Neural progenitor cell (in vitro differentiated cells): ENCODE measurements at regions not wholly inside any gene's neighbourhood (a gene's known extent, or its start where the extent isn't known, plus 50 kb on each side); places are given as distances from the start of the nearest gene placed in this dataset.
A peak's percentile ranks its signal among the peaks of the same experiment; 100 is the strongest.

Source experiments
- DNase-seq: peaks from one replicate; pipeline ENCODE4 v3.0.0-alpha.2; 2016; ENCODE audit warnings: low spot score
- H2AFZ ChIP-seq: fragments of 200-600 bp; sonication (generic); replicated peaks from 2 replicates; pipeline ENCODE4 v1.6.1; 2016; ENCODE audit warnings: antibody characterized with exemption
- H3F3A ChIP-seq: fragments of 200-600 bp; sonication (generic); 2 replicates; pipeline ENCODE4 v1.6.1; 2016; ENCODE audit warnings: antibody characterized with exemption, low read depth
- H3K27ac ChIP-seq: fragments of 200-600 bp; sonication (generic); 2 replicates; pipeline ENCODE4 v1.5.1; 2016; ENCODE audit warnings: mild to moderate bottlenecking
- H3K27me3 ChIP-seq: fragments of 200-600 bp; sonication (generic); 2 replicates; pipeline ENCODE4 v1.6.1; 2016; ENCODE audit warnings: mild to moderate bottlenecking, moderate library complexity
- H3K36me3 ChIP-seq: fragments of 200-600 bp; sonication (generic); 2 replicates; pipeline ENCODE4 v1.5.1; 2016
- H3K4me1 ChIP-seq: fragments of 200-600 bp; sonication (generic); 2 replicates; pipeline ENCODE4 v1.6.1; 2016; ENCODE audit warnings: mixed run types
- H3K4me2 ChIP-seq: fragments of 200-600 bp; sonication (generic); 2 replicates; pipeline ENCODE4 v1.6.1; 2016
- H3K4me3 ChIP-seq: fragments of 200-600 bp; sonication (generic); 2 replicates; pipeline ENCODE4 v1.5.1; 2016
- H3K79me2 ChIP-seq: fragments of 200-600 bp; sonication (generic); 2 replicates; pipeline ENCODE4 v1.6.1; 2016; ENCODE audit warnings: low read depth
- H3K9ac ChIP-seq: fragments of 200-600 bp; sonication (generic); 2 replicates; pipeline ENCODE4 v1.6.1; 2016
- H3K9me3 ChIP-seq: fragments of 200-600 bp; sonication (generic); 2 replicates; pipeline ENCODE4 v1.5.1; 2016; ENCODE audit warnings: low read depth
- H4K20me1 ChIP-seq: fragments of 200-600 bp; sonication (generic); 2 replicates; pipeline ENCODE4 v1.6.1; 2016; ENCODE audit warnings: low read depth
- H3K27ac Mint-ChIP-seq: 3 replicates; pipeline ENCODE4 v1.8.0; 2021; ENCODE audit warnings: mixed read lengths
- H3K27me3 Mint-ChIP-seq: 2 replicates; pipeline ENCODE4 v1.8.0; 2022; ENCODE audit warnings: low read depth, mild to moderate bottlenecking, inconsistent platforms, moderate library complexity, mixed read lengths; ENCODE audit not compliant: insufficient read depth
- H3K36me3 Mint-ChIP-seq: 3 replicates; pipeline ENCODE4 v1.8.0; 2021; ENCODE audit warnings: mixed read lengths
- H3K4me1 Mint-ChIP-seq: 3 replicates; pipeline ENCODE4 v1.8.0; 2021; ENCODE audit warnings: mixed read lengths
- H3K4me3 Mint-ChIP-seq: 3 replicates; pipeline ENCODE4 v1.8.0; 2021; ENCODE audit warnings: mild to moderate bottlenecking, moderate library complexity, mixed read lengths
- H3K9me3 Mint-ChIP-seq: 3 replicates; pipeline ENCODE4 v1.8.0; 2020; ENCODE audit warnings: mixed read lengths
- CTCF ChIP-seq: fragments of 200-600 bp; sonication (generic); IDR thresholded peaks from 2 replicates; pipeline ENCODE4 v1.5.1; 2017; ENCODE audit warnings: antibody characterized with exemption, mild to moderate bottlenecking
- EZH2 ChIP-seq: fragments of 200-600 bp; sonication (generic); IDR thresholded peaks from 2 replicates; pipeline ENCODE4 v1.6.1; 2017; ENCODE audit warnings: antibody characterized with exemption, mild to moderate bottlenecking, moderate library complexity
- EZH2phosphoT487 ChIP-seq: fragments of 200-600 bp; sonication (generic); IDR thresholded peaks from 2 replicates; pipeline ENCODE4 v1.6.1; 2017; ENCODE audit warnings: antibody characterized with exemption

- Histone ChIP-seq H3K36me3 (no peaks in the 10 kb centered on the region), H4K20me1 (no peaks in the 10 kb centered on the region), H3K4me1 (peaks cover 26% of the 10 kb centered on the region), H3K27ac (no peak overlapping the region), H3K79me2 (no peaks in the 10 kb centered on the region), H3K9me3 (no peaks in the 10 kb centered on the region), H3K4me3 (no peak overlapping the region), H3K27me3 (no peaks in the 10 kb centered on the region), H3K4me2 (no peak overlapping the region), H3F3A (peaks cover 23% of the 10 kb centered on the region), H2AFZ (no peak overlapping the region), H3K9ac (no peak overlapping the region)
- no peak for TF ChIP-seq EZH2
- TF ChIP-seq CTCF = no peak
- no peak for TF ChIP-seq EZH2phosphoT487
- no peak overlapping the region for H3K4me3 Mint-ChIP-seq
- H3K4me1 Mint-ChIP-seq = peaks cover 44% of the 10 kb centered on the region
- peaks cover 12% of the 10 kb centered on the region for H3K9me3 Mint-ChIP-seq
- DNase-seq = no peak
- no peaks in the 10 kb centered on the region for H3K36me3 Mint-ChIP-seq
- H3K27ac Mint-ChIP-seq = no peak overlapping the region
- peaks cover 28% of the 10 kb centered on the region for H3K27me3 Mint-ChIP-seq
Observed at GRCh38 chr4:3834663-3835521, 68.7 kb downstream of the ADRA2C start.

- peak overlapping the region; percentile 41 for H3K4me3 Mint-ChIP-seq
- Histone ChIP-seq H3K27me3 (peaks cover 4% of the 10 kb centered on the region), H3F3A (peaks cover 17% of the 10 kb centered on the region), H4K20me1 (no peaks in the 10 kb centered on the region), H3K79me2 (no peaks in the 10 kb centered on the region), H3K9ac (no peak overlapping the region), H3K36me3 (no peaks in the 10 kb centered on the region), H3K4me3 (no peak overlapping the region), H3K9me3 (no peaks in the 10 kb centered on the region), H3K4me1 (peaks cover 19% of the 10 kb centered on the region), H3K27ac (no peak overlapping the region), H2AFZ (peak overlapping the region; percentile 39), H3K4me2 (peak overlapping the region; percentile 38)
- no peak for TF ChIP-seq EZH2phosphoT487
- H3K27ac Mint-ChIP-seq = no peak overlapping the region
- H3K27me3 Mint-ChIP-seq = peaks cover 24% of the 10 kb centered on the region
- peak; percentile 63 for DNase-seq
- peaks cover 37% of the 10 kb centered on the region for H3K4me1 Mint-ChIP-seq
- H3K9me3 Mint-ChIP-seq = peaks cover 12% of the 10 kb centered on the region
- H3K36me3 Mint-ChIP-seq = no peaks in the 10 kb centered on the region
Observed at GRCh38 chr4:3835527-3836405, 69.6 kb downstream of the ADRA2C start.

- no peak overlapping the region for H3K4me3 ChIP-seq
- no peak overlapping the region for H3K4me3 Mint-ChIP-seq
- H3K9ac ChIP-seq = no peak overlapping the region
- peaks cover 27% of the 10 kb centered on the region for H3K27me3 Mint-ChIP-seq
- peak overlapping the region; percentile 38 for H3K4me2 ChIP-seq
- peaks cover 17% of the 10 kb centered on the region for H3F3A ChIP-seq
- peaks cover 12% of the 10 kb centered on the region for H3K9me3 Mint-ChIP-seq
- H3K9me3 ChIP-seq = no peaks in the 10 kb centered on the region
- H3K27ac ChIP-seq = no peak overlapping the region
- peaks cover 13% of the 10 kb centered on the region for H3K4me1 ChIP-seq
- H3K36me3 ChIP-seq = no peaks in the 10 kb centered on the region
- H3K27ac Mint-ChIP-seq = no peak overlapping the region
- H3K79me2 ChIP-seq = no peaks in the 10 kb centered on the region
- no peaks in the 10 kb centered on the region for H3K36me3 Mint-ChIP-seq
- peaks cover 4% of the 10 kb centered on the region for H3K27me3 ChIP-seq
- DNase-seq = no peak
- peak overlapping the region; percentile 39 for H2AFZ ChIP-seq
- H3K4me1 Mint-ChIP-seq = peaks cover 37% of the 10 kb centered on the region
- H4K20me1 ChIP-seq = no peaks in the 10 kb centered on the region
- TF ChIP-seq CTCF = no peak
- TF ChIP-seq EZH2 = no peak
- TF ChIP-seq EZH2phosphoT487 = no peak
Observed at GRCh38 chr4:3836406-3836755, 70.2 kb downstream of the ADRA2C start.
